ENCODE measurements at regions not wholly inside any gene's neighbourhood (a gene's known extent, or its start where the extent isn't known, plus 50 kb on each side); places are given as distances from the start of the nearest gene placed in this dataset.

DNA sequence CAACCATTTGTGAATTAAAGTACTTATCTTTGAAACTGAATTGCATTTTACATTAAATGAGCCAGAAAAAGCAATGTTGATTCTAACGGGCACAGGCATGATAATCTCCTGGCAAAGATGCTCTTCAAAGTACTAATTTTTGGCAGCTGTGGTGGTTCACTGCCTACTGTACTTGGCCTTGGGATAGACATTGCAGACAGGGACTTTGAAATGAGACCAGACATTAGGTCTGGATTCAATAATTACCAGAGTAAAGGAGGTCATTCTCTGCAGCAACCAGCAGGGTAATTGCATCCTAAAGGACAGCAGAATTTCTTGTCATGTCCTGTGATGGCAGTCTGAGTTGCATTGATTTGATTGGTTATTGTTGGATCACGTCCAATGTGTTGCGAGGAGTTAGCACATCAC, 986.5 kb downstream of the TDRD15 start:
- Mint-ChIP-seq H3K4me1 (no peaks in the 10 kb centered on the region), H3K36me3 (no peaks in the 10 kb centered on the region), H3K4me3 (no peak overlapping the region), H3K9me3 (no peaks in the 10 kb centered on the region), H3K27me3 (ENCODE audit: insufficient read depth, low read depth) (no peaks in the 10 kb centered on the region), H3K27ac (no peak overlapping the region)
- H3K9me3 ChIP-seq (ENCODE audit: low read depth): no peaks in the 10 kb centered on the region
- H3K4me1 ChIP-seq: no peaks in the 10 kb centered on the region
- H3K27me3 ChIP-seq: no peaks in the 10 kb centered on the region
- no peak overlapping the region for H2AFZ ChIP-seq (replicated peaks)
- H3K36me3 ChIP-seq: no peaks in the 10 kb centered on the region
- no peaks in the 10 kb centered on the region for H3F3A ChIP-seq (ENCODE audit: low read depth)
- H4K20me1 ChIP-seq (ENCODE audit: low read depth): no peaks in the 10 kb centered on the region
- H3K4me2 ChIP-seq: no peak overlapping the region
- no peaks in the 10 kb centered on the region for H3K79me2 ChIP-seq (ENCODE audit: low read depth)
- no peak overlapping the region for H3K4me3 ChIP-seq
- TF ChIP-seq CTCF (IDR thresholded peaks at IDR 0.05) (peak; percentile 18), EZH2phosphoT487 (IDR thresholded peaks at IDR 0.05) (no peak)
- no peak overlapping the region for H3K27ac ChIP-seq
- DNase-seq (ENCODE audit: low spot score): peak; percentile 5
- no peak overlapping the region for H3K9ac ChIP-seq

GRCh38 chr2:22124003-22124402, 1000.2 kb downstream of the TDRD15 start:
- H3K36me3 Mint-ChIP-seq: no peaks in the 10 kb centered on the region
- Histone ChIP-seq H2AFZ (replicated peaks) (no peak overlapping the region), H3K4me3 (no peak overlapping the region), H3K27ac (no peak overlapping the region), H3K4me2 (no peak overlapping the region), H3K27me3 (no peaks in the 10 kb centered on the region), H3K9me3 (ENCODE audit: low read depth) (no peaks in the 10 kb centered on the region), H3F3A (ENCODE audit: low read depth) (no peaks in the 10 kb centered on the region), H3K4me1 (no peaks in the 10 kb centered on the region), H3K36me3 (no peaks in the 10 kb centered on the region), H4K20me1 (ENCODE audit: low read depth) (no peaks in the 10 kb centered on the region), H3K79me2 (ENCODE audit: low read depth) (no peaks in the 10 kb centered on the region), H3K9ac (no peak overlapping the region)
- no peak overlapping the region for H3K4me3 Mint-ChIP-seq
- DNase-seq (ENCODE audit: low spot score): no peak
- no peak overlapping the region for H3K27ac Mint-ChIP-seq
- H3K9me3 Mint-ChIP-seq: peaks cover 2% of the 10 kb centered on the region
- peaks cover 3% of the 10 kb centered on the region for H3K27me3 Mint-ChIP-seq (ENCODE audit: insufficient read depth, low read depth)
- TF ChIP-seq EZH2 (IDR thresholded peaks at IDR 0.05): no peak
- no peak for TF ChIP-seq EZH2phosphoT487 (IDR thresholded peaks at IDR 0.05)
- TF ChIP-seq CTCF (IDR thresholded peaks at IDR 0.05): peak; percentile 50
- no peaks in the 10 kb centered on the region for H3K4me1 Mint-ChIP-seq

DNA sequence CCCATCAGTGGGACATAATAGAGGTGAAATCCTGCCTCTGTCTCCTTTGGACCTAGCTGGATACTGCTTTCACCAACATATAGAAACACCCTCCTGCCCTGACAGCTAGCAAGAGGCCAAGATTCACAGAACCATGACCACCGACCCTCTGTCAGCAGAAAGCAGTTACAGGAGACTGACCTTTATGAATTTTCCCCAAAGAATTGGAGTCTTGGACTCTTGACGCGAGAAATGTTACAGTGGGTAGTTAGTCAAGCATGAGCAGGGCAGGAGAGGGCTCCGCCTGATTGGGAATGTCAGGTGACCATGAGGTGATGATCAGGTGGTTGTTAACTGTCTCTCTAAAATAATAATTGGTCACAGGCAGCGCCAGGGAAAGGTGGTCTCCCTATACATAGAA, 1002.3 kb downstream of the TDRD15 start:
- TF ChIP-seq EZH2phosphoT487 (IDR thresholded peaks at IDR 0.05) (no peak), EZH2 (IDR thresholded peaks at IDR 0.05) (no peak), CTCF (IDR thresholded peaks at IDR 0.05) (no peak)
- H3K9ac ChIP-seq: no peak overlapping the region
- no peak overlapping the region for H2AFZ ChIP-seq (replicated peaks)
- H3K27me3 ChIP-seq: no peaks in the 10 kb centered on the region
- H4K20me1 ChIP-seq (ENCODE audit: low read depth): no peaks in the 10 kb centered on the region
- no peaks in the 10 kb centered on the region for H3F3A ChIP-seq (ENCODE audit: low read depth)
- no peaks in the 10 kb centered on the region for H3K36me3 ChIP-seq
- H3K4me3 Mint-ChIP-seq: no peak overlapping the region
- H3K27ac ChIP-seq: no peak overlapping the region
- H3K4me2 ChIP-seq: no peak overlapping the region
- H3K4me1 ChIP-seq: no peaks in the 10 kb centered on the region
- no peak overlapping the region for H3K27ac Mint-ChIP-seq
- H3K9me3 Mint-ChIP-seq: peaks cover 2% of the 10 kb centered on the region
- no peaks in the 10 kb centered on the region for H3K4me1 Mint-ChIP-seq
- DNase-seq (ENCODE audit: low spot score): no peak
- peaks cover 5% of the 10 kb centered on the region for H3K27me3 Mint-ChIP-seq (ENCODE audit: insufficient read depth, low read depth)
- H3K36me3 Mint-ChIP-seq: no peaks in the 10 kb centered on the region
- no peaks in the 10 kb centered on the region for H3K9me3 ChIP-seq (ENCODE audit: low read depth)
- H3K4me3 ChIP-seq: no peak overlapping the region
- no peaks in the 10 kb centered on the region for H3K79me2 ChIP-seq (ENCODE audit: low read depth)

DNA sequence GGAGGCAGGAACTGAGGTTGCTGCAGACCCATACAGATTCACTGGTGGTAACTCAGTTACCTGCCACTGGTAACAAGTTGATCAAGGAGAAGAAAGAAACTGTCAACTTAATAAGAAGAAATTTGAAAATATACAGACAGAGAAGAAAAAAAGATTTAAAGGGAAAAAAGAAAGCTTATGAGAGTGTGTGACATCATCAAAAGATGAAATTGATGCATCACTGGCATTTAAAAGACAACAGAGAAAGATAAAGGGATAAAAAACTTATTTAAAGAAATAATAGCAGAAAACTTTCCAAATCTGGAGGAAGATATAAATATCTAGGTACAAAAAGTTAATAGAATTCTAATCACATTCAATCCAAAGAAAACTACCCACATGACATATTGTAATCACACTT, 1003.2 kb downstream of the TDRD15 start:
- H3K4me2 ChIP-seq: no peak overlapping the region
- TF ChIP-seq EZH2phosphoT487 (IDR thresholded peaks at IDR 0.05) (no peak), CTCF (IDR thresholded peaks at IDR 0.05) (no peak), EZH2 (IDR thresholded peaks at IDR 0.05) (no peak)
- no peaks in the 10 kb centered on the region for H3K79me2 ChIP-seq (ENCODE audit: low read depth)
- Mint-ChIP-seq H3K4me3 (no peak overlapping the region), H3K4me1 (no peaks in the 10 kb centered on the region), H3K9me3 (peaks cover 2% of the 10 kb centered on the region), H3K27ac (no peak overlapping the region), H3K36me3 (no peaks in the 10 kb centered on the region), H3K27me3 (ENCODE audit: insufficient read depth, low read depth) (peaks cover 5% of the 10 kb centered on the region)
- H3K9ac ChIP-seq: no peak overlapping the region
- no peak overlapping the region for H3K27ac ChIP-seq
- DNase-seq (ENCODE audit: low spot score): no peak
- no peaks in the 10 kb centered on the region for H3K9me3 ChIP-seq (ENCODE audit: low read depth)
- H3K27me3 ChIP-seq: no peaks in the 10 kb centered on the region
- H3K36me3 ChIP-seq: no peaks in the 10 kb centered on the region
- H2AFZ ChIP-seq (replicated peaks): no peak overlapping the region
- no peaks in the 10 kb centered on the region for H4K20me1 ChIP-seq (ENCODE audit: low read depth)
- no peak overlapping the region for H3K4me3 ChIP-seq
- no peaks in the 10 kb centered on the region for H3F3A ChIP-seq (ENCODE audit: low read depth)
- H3K4me1 ChIP-seq: no peaks in the 10 kb centered on the region
